A549 (cell line): ENCODE measurements at regions not wholly inside any gene's neighbourhood (a gene's known extent, or its start where the extent isn't known, plus 50 kb on each side); places are given as distances from the start of the nearest gene placed in this dataset.

Experiments
- ATAC-seq, 2 experiments: fragments of 200-7000 bp in 1 of 2; fragments of >200 bp in 1 of 2; cut with Nextera tagmentation in 1 of 2; cut with Tn5 transposase in 1 of 2; 3 replicates each; pipeline versions ENCODE4 v1.8.0 to v1.9.1; 2018 to 2020; ENCODE audit warnings: mild to moderate bottlenecking in 1 of 2, moderate library complexity in 1 of 2
- CTCF ChIA-PET: fragments of 300-600 bp; sonication (Branson Sonifier 250); formaldehyde crosslinking; extraction: SDS; loops from one replicate; lab custom pipeline; 2021; ENCODE audit warnings: antibody characterized with exemption, inconsistent platforms; lab: Yijun Ruan, JAX
- POLR2A ChIA-PET: fragments of 350-600 bp; formaldehyde crosslinking; extraction: SDS; loops from one replicate; lab custom pipeline; 2021; ENCODE audit warnings: antibody characterized with exemption, inconsistent platforms; lab: Yijun Ruan, JAX
- DNase-seq, 2 experiments: peaks; one replicate each; pipeline versions ENCODE4 v3.0.0 to v3.0.0-alpha.2; 2011 to 2016; ENCODE audit warnings: low read depth in 1 of 2, low spot score in 1 of 2
- FAIRE-seq: peaks from 2 replicates; lab custom pipeline; 2011; peaks lifted over from hg19 to GRCh38; lab: Jason Lieb, UNC
- H3K27ac ChIP-seq, 2 experiments: fragments of >200 bp; sonication (Bioruptor Twin); formaldehyde crosslinking; 3 replicates each; pipeline ENCODE4 v1.5.1; 2016 to 2017
- H3K4me1 ChIP-seq: fragments of >200 bp; sonication (Bioruptor Twin); formaldehyde crosslinking; 3 replicates; pipeline ENCODE4 v1.6.1; 2016
- H3K4me2 ChIP-seq: fragments of >200 bp; sonication (Bioruptor Twin); formaldehyde crosslinking; 3 replicates; pipeline ENCODE4 v1.6.1; 2016
- H3K4me3 ChIP-seq: fragments of >200 bp; sonication (Bioruptor Twin); formaldehyde crosslinking; 3 replicates; pipeline ENCODE4 v1.5.1; 2016
- H3K9me3 ChIP-seq: fragments of >200 bp; sonication (Bioruptor Twin); formaldehyde crosslinking; 3 replicates; pipeline ENCODE4 v1.6.1; 2016
- CBX2 ChIP-seq: fragments of 200-600 bp; sonication (generic); IDR thresholded peaks from 2 replicates; pipeline ENCODE4 v1.6.1; 2016; ENCODE audit warnings: low read depth, mild to moderate bottlenecking, borderline replicate concordance
- FOSL2 ChIP-seq, 2 experiments: fragments of 450-650 bp in 1 of 2; fragments of >200 bp in 1 of 2; sonication (Bioruptor Twin) in 1 of 2; formaldehyde crosslinking; IDR thresholded peaks; 2 replicates each; pipeline versions ENCODE4 v1.5.0 to v1.6.1; 2016 to 2020; ENCODE audit warnings: mild to moderate bottlenecking in 1 of 2, moderate library complexity in 1 of 2
- FOXS1 ChIP-seq: fragments of 250-450 bp; sonication (Bioruptor Pico); IDR thresholded peaks from 2 replicates; pipeline ENCODE4 v1.5.0; 2020; ENCODE audit warnings: mild to moderate bottlenecking, moderate library complexity
- GATA3 ChIP-seq: IDR thresholded peaks from 2 replicates; pipeline ENCODE4 v1.6.1; 2012; ENCODE audit warnings: borderline replicate concordance
- HDAC2 ChIP-seq: fragments of 200-600 bp; sonication (generic); IDR thresholded peaks from 2 replicates; pipeline ENCODE4 v1.6.1; 2016
- HES2 ChIP-seq: fragments of >200 bp; sonication (Bioruptor Twin); formaldehyde crosslinking; IDR thresholded peaks from 2 replicates; pipeline ENCODE4 v1.6.1; 2016
- HEYL ChIP-seq: fragments of 250-450 bp; sonication (Bioruptor Pico); IDR thresholded peaks from 2 replicates; pipeline ENCODE4 v1.8.0; 2021; ENCODE audit warnings: mild to moderate bottlenecking, moderate library complexity
- HOXA7 ChIP-seq: fragments of 250-450 bp; sonication (Bioruptor Pico); IDR thresholded peaks from 2 replicates; pipeline ENCODE4 v1.5.0; 2020; ENCODE audit warnings: mild to moderate bottlenecking, moderate library complexity
- JUN ChIP-seq, 2 experiments: fragments of >200 bp; sonication (Bioruptor Twin); formaldehyde crosslinking; IDR thresholded peaks; 2 replicates in 1 of 2; 3 replicates in 1 of 2; pipeline ENCODE4 v1.6.1; 2016 to 2017
- KDM1A ChIP-seq: fragments of 200-600 bp; sonication (generic); IDR thresholded peaks from 2 replicates; pipeline ENCODE4 v1.6.1; 2016; ENCODE audit warnings: low read depth, mild to moderate bottlenecking
- NPAS2 ChIP-seq: fragments of 250-450 bp; sonication (Bioruptor Pico); IDR thresholded peaks from 2 replicates; pipeline ENCODE4 v1.8.0; 2022; ENCODE audit warnings: mild to moderate bottlenecking, moderate library complexity, borderline replicate concordance
- PHF8 ChIP-seq: fragments of 200-600 bp; sonication (generic); IDR thresholded peaks from 2 replicates; pipeline ENCODE4 v1.6.1; 2016; ENCODE audit warnings: low read depth, mild to moderate bottlenecking, antibody characterized with exemption, moderate library complexity, borderline replicate concordance
- POLR2A ChIP-seq: IDR thresholded peaks from 2 replicates; pipeline ENCODE4 v1.6.1; 2012; ENCODE audit warnings: mild to moderate bottlenecking, low read length
- RCOR1 ChIP-seq: fragments of 150-350 bp; IDR thresholded peaks from 2 replicates; pipeline ENCODE4 v1.6.1; 2014; ENCODE audit warnings: antibody characterized with exemption, low read length, low read depth
- RNF2 ChIP-seq: fragments of 200-600 bp; sonication (generic); IDR thresholded peaks from 2 replicates; pipeline ENCODE4 v1.6.1; 2016; ENCODE audit warnings: low read depth, mild to moderate bottlenecking, antibody characterized with exemption, moderate library complexity, borderline replicate concordance
- ZSCAN20 ChIP-seq: fragments of 250-450 bp; sonication (Bioruptor Pico); IDR thresholded peaks from 2 replicates; pipeline ENCODE4 v1.8.0; 2022; ENCODE audit warnings: mild to moderate bottlenecking, moderate library complexity
- WGBS: methylation state at CpG from one replicate; pipeline ENCODE4 v1.1.6; 2017; ENCODE audit errors: missing lambda C conversion rate; 5-methylcytosine and 5-hydroxymethylcytosine counted together
- TF ChIP-seq, protein P1 (sequence below): IDR thresholded peaks from 2 replicates; pipeline ENCODE4 v1.6.1; 2012
- TF ChIP-seq, protein P2 (sequence below): fragments of 200-600 bp; sonication (generic); IDR thresholded peaks from 2 replicates; pipeline ENCODE4 v1.6.1; 2016; ENCODE audit warnings: antibody characterized with exemption, mild to moderate bottlenecking, moderate library complexity
- TF ChIP-seq, protein P3 (sequence below): fragments of 250-450 bp; sonication (Bioruptor Pico); IDR thresholded peaks from 2 replicates; pipeline ENCODE4 v1.5.0; 2021; ENCODE audit warnings: mild to moderate bottlenecking, moderate library complexity, borderline replicate concordance

DNA sequence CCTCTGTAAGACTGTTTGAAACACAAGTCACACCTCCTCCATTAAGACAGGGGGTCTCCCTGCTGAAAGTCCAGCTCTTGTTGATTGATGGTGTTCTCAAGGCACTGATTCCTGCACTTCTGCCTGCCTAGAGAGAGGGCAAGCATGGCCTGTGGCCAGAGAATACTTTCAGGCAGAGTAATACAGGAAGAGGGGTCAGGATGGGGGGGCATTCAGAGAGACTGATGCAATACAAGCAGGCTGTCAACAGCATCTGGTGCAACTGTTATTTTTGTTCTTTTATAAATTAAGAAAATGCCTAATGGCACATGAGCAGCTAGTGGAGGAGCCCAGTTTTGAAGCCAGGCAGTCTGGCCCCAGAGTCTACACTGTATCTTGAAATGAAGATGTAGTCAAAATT lies 302.2 kb downstream of the DIRAS2 start:
- CTCF ChIA-PET = interaction anchor here (0.7 to 1.0 kb wide), 2 partner anchors 9 to 300 kb away, joined by 3 to 4 read pairs; no protein-coding TSS in a partner anchor
- POLR2A ChIA-PET = no interaction called here

GRCh38 chr9:90342607-90343006 lies 300.0 kb downstream of the DIRAS2 start:
- ChIA-PET POLR2A (no interaction called here), CTCF (no interaction called here)
- no peak for FAIRE-seq

More for the DNA sequence above, 302.2 kb downstream of the DIRAS2 start:
- no peak for FAIRE-seq
- Histone ChIP-seq H3K27ac (no peak overlapping the region), H3K4me2 (no peak overlapping the region), H3K9me3 (no peaks in the 10 kb centered on the region), H3K4me3 (no peak overlapping the region), H3K4me1 (peaks cover 8% of the 10 kb centered on the region; the same call in 1 of the 3 replicates)
- no peak for DNase-seq
- ATAC-seq = no peak
- TF ChIP-seq FOXS1 (no peak), NPAS2 (CRISPR knock-in tag) (no peak), FOSL2 (IDR thresholded peaks at IDR 0.05) (no peak), FOSL2 (CRISPR knock-in tag; IDR thresholded peaks at IDR 0.05) (no peak)
- TF ChIP-seq, protein P1, sequence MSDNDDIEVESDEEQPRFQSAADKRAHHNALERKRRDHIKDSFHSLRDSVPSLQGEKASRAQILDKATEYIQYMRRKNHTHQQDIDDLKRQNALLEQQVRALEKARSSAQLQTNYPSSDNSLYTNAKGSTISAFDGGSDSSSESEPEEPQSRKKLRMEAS = no peak

GRCh38 chr9:90343366-90343765 lies 299.3 kb downstream of the DIRAS2 start:
- H3K4me3 ChIP-seq = no peak overlapping the region
- POLR2A ChIA-PET = no interaction called here
- no peaks in the 10 kb centered on the region for H3K9me3 ChIP-seq
- ATAC-seq = no peak
- no peak overlapping the region for H3K4me2 ChIP-seq
- CTCF ChIA-PET = no interaction called here
- DNase-seq = no peak
- TF ChIP-seq, protein P2, sequence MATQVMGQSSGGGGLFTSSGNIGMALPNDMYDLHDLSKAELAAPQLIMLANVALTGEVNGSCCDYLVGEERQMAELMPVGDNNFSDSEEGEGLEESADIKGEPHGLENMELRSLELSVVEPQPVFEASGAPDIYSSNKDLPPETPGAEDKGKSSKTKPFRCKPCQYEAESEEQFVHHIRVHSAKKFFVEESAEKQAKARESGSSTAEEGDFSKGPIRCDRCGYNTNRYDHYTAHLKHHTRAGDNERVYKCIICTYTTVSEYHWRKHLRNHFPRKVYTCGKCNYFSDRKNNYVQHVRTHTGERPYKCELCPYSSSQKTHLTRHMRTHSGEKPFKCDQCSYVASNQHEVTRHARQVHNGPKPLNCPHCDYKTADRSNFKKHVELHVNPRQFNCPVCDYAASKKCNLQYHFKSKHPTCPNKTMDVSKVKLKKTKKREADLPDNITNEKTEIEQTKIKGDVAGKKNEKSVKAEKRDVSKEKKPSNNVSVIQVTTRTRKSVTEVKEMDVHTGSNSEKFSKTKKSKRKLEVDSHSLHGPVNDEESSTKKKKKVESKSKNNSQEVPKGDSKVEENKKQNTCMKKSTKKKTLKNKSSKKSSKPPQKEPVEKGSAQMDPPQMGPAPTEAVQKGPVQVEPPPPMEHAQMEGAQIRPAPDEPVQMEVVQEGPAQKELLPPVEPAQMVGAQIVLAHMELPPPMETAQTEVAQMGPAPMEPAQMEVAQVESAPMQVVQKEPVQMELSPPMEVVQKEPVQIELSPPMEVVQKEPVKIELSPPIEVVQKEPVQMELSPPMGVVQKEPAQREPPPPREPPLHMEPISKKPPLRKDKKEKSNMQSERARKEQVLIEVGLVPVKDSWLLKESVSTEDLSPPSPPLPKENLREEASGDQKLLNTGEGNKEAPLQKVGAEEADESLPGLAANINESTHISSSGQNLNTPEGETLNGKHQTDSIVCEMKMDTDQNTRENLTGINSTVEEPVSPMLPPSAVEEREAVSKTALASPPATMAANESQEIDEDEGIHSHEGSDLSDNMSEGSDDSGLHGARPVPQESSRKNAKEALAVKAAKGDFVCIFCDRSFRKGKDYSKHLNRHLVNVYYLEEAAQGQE = peak; percentile 76
- no peak for TF ChIP-seq RCOR1
- 90% methylated on average over 3 of the region's 3 CpGs for WGBS
- H3K27ac ChIP-seq = no peak overlapping the region
- FAIRE-seq = no peak
- peaks cover 8% of the 10 kb centered on the region; the same call in 1 of the 3 replicates for H3K4me1 ChIP-seq

More at GRCh38 chr9:90342607-90343006, 300.0 kb downstream of the DIRAS2 start:
- no peaks in the 10 kb centered on the region for H3K9me3 ChIP-seq
- H3K4me1 ChIP-seq = peaks cover 8% of the 10 kb centered on the region; the same call in 1 of the 3 replicates
- TF ChIP-seq, protein P3, sequence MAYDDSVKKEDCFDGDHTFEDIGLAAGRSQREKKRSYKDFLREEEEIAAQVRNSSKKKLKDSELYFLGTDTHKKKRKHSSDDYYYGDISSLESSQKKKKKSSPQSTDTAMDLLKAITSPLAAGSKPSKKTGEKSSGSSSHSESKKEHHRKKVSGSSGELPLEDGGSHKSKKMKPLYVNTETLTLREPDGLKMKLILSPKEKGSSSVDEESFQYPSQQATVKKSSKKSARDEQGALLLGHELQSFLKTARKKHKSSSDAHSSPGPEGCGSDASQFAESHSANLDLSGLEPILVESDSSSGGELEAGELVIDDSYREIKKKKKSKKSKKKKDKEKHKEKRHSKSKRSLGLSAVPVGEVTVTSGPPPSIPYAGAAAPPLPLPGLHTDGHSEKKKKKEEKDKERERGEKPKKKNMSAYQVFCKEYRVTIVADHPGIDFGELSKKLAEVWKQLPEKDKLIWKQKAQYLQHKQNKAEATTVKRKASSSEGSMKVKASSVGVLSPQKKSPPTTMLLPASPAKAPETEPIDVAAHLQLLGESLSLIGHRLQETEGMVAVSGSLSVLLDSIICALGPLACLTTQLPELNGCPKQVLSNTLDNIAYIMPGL (CRISPR knock-in tag) = no peak
- TF ChIP-seq ZSCAN20 (CRISPR knock-in tag) (no peak), KDM1A (no peak), FOXS1 (no peak), CBX2 (no peak), RNF2 (no peak), HDAC2 (no peak), GATA3 (no peak), POLR2A (no peak), JUN (IDR thresholded peaks at IDR 0.05) (no peak), HOXA7 (CRISPR knock-in tag) (no peak), HEYL (CRISPR knock-in tag) (no peak), HES2 (no peak), PHF8 (no peak)
- TF ChIP-seq, protein P2 = no peak
- TF ChIP-seq, all 56 proteins: peak for 0
- 69% methylated on average over 4 of the region's 4 CpGs for WGBS
- Histone ChIP-seq H3K4me2 (no peak overlapping the region), H3K27ac (no peak overlapping the region), H3K4me3 (no peak overlapping the region)
- ATAC-seq (no peak), DNase-seq (no peak)
